ENCODE measurements at regions not wholly inside any gene's neighbourhood (a gene's known extent, or its start where the extent isn't known, plus 50 kb on each side); places are given as distances from the start of the nearest gene placed in this dataset.

- Histone ChIP-seq H3K79me2 (ENCODE audit: low read depth) (no peaks in the 10 kb centered on the region), H3F3A (ENCODE audit: insufficient read depth, low read depth) (peaks cover 27% of the 10 kb centered on the region; the same call in 1 of the 2 replicates), H4K20me1 (ENCODE audit: insufficient read depth) (no peaks in the 10 kb centered on the region), H3K4me1 (replicated peaks; ENCODE audit: insufficient read depth) (peaks cover 21% of the 10 kb centered on the region), H3K9me2 (ENCODE audit: insufficient read depth) (no peaks in the 10 kb centered on the region), H3K27me3 (ENCODE audit: insufficient read depth, low read depth) (no peaks in the 10 kb centered on the region), H3K4me2 (no peak overlapping the region), H3K36me3 (ENCODE audit: low read depth) (no peaks in the 10 kb centered on the region), H3K9me3 (ENCODE audit: insufficient read depth, low read depth) (no peaks in the 10 kb centered on the region), H3K27ac (no peak overlapping the region), H2AFZ (no peak overlapping the region), H3K4me3 (no peak overlapping the region)
- no TSS peak for BruUV-seq (replicated peaks)
- intact Hi-C loops (cut with micrococcal nuclease; ENCODE audit: unreplicated experiment), result no loop called here
- ChIA-PET CTCF (no interaction called here), POLR2A (ENCODE audit: unreplicated experiment) (no interaction called here)
- DNase-seq, result no peak
- TF ChIP-seq, protein P1, sequence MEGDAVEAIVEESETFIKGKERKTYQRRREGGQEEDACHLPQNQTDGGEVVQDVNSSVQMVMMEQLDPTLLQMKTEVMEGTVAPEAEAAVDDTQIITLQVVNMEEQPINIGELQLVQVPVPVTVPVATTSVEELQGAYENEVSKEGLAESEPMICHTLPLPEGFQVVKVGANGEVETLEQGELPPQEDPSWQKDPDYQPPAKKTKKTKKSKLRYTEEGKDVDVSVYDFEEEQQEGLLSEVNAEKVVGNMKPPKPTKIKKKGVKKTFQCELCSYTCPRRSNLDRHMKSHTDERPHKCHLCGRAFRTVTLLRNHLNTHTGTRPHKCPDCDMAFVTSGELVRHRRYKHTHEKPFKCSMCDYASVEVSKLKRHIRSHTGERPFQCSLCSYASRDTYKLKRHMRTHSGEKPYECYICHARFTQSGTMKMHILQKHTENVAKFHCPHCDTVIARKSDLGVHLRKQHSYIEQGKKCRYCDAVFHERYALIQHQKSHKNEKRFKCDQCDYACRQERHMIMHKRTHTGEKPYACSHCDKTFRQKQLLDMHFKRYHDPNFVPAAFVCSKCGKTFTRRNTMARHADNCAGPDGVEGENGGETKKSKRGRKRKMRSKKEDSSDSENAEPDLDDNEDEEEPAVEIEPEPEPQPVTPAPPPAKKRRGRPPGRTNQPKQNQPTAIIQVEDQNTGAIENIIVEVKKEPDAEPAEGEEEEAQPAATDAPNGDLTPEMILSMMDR (conservative IDR thresholded peaks at IDR 0.05), result no peak
- TF ChIP-seq EZH2 (IDR thresholded peaks at IDR 0.05; ENCODE audit: low read depth), result no peak
Observed at GRCh38 chr12:124668602-124669001, 101.2 kb upstream of the NCOR2 start.

DNA sequence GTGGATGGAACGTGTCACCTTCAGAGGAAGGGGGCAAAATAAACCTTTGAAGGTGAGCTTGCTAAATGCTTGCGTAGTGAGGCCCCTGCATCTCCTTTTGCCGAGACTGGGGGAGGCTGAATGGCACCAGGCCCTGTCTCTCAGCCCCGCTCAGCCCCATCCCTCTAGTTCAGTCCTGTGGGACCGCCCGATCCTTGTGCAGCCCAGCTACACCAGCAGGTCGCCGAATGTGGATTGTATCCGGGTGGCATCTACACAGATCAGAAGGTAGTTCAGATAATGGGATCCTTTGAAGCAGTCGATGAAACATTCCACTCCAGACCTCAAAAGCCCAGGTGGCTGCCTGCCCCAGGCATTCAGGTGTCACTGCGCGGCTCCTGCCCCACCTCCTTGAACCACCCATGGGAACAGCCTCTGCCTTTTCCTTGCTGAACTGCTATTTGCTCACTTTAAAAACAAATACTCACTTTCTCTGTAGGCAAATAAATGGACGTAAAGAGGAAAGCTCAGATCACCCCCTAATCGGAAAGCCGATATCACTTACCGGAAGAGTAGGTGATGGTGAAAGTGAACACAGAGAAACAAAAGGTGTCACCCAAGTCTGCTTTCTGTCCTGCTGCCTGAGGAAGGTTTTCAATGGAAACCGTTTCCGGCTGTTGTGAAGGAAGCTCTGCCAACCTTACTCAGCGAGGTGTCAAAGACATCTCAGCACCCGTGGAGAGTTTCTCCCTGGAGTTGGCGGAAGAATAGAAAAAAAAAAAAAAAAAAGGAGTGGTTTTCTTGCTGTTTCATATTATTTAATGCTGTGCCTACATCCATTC, 100.3 kb upstream of the NCOR2 start:
- H3K36me3 ChIP-seq (ENCODE audit: low read depth), result no peaks in the 10 kb centered on the region
- TF ChIP-seq, protein P1 (conservative IDR thresholded peaks at IDR 0.05), result no peak
- TF ChIP-seq EZH2 (IDR thresholded peaks at IDR 0.05; ENCODE audit: low read depth), result no peak
- CTCF ChIA-PET, result no interaction called here
- no peaks in the 10 kb centered on the region for H4K20me1 ChIP-seq (ENCODE audit: insufficient read depth)
- H3K4me2 ChIP-seq, result no peak overlapping the region
- H3K27ac ChIP-seq, result no peak overlapping the region
- BruUV-seq (replicated peaks), result no TSS peak
- H3F3A ChIP-seq (ENCODE audit: insufficient read depth, low read depth), result peaks cover 23% of the 10 kb centered on the region; the same call in 1 of the 2 replicates
- H3K27me3 ChIP-seq (ENCODE audit: insufficient read depth, low read depth), result no peaks in the 10 kb centered on the region
- POLR2A ChIA-PET (ENCODE audit: unreplicated experiment), result no interaction called here
- intact Hi-C loops (cut with micrococcal nuclease; ENCODE audit: unreplicated experiment), result no loop called here
- no peaks in the 10 kb centered on the region for H3K9me3 ChIP-seq (ENCODE audit: insufficient read depth, low read depth)
- DNase-seq, result peak; percentile 20 to 48
- H3K4me3 ChIP-seq, result no peak overlapping the region
- H3K4me1 ChIP-seq (replicated peaks; ENCODE audit: insufficient read depth), result peaks cover 21% of the 10 kb centered on the region
- no peaks in the 10 kb centered on the region for H3K9me2 ChIP-seq (ENCODE audit: insufficient read depth)
- H2AFZ ChIP-seq, result no peak overlapping the region
- no peaks in the 10 kb centered on the region for H3K79me2 ChIP-seq (ENCODE audit: low read depth)

- H3K4me1 ChIP-seq (replicated peaks; ENCODE audit: insufficient read depth), result peaks cover 21% of the 10 kb centered on the region
- ChIA-PET POLR2A (ENCODE audit: unreplicated experiment) (interaction anchor here (0.6 kb wide), 1 partner anchor 19 kb away, joined by 3 read pairs; no protein-coding TSS in a partner anchor), CTCF (interaction anchor here (0.6 kb wide), 1 partner anchor 98 kb away, joined by 7 read pairs; no protein-coding TSS in a partner anchor)
- H3K27ac ChIP-seq, result no peak overlapping the region
- H3K79me2 ChIP-seq (ENCODE audit: low read depth), result no peaks in the 10 kb centered on the region
- no peaks in the 10 kb centered on the region for H3K27me3 ChIP-seq (ENCODE audit: insufficient read depth, low read depth)
- intact Hi-C loops (cut with micrococcal nuclease; ENCODE audit: unreplicated experiment), result no loop called here
- no peaks in the 10 kb centered on the region for H3K9me3 ChIP-seq (ENCODE audit: insufficient read depth, low read depth)
- H3K4me3 ChIP-seq, result no peak overlapping the region
- H3K9me2 ChIP-seq (ENCODE audit: insufficient read depth), result no peaks in the 10 kb centered on the region
- H3F3A ChIP-seq (ENCODE audit: insufficient read depth, low read depth), result peaks cover 21% of the 10 kb centered on the region; the same call in 1 of the 2 replicates
- H2AFZ ChIP-seq, result no peak overlapping the region
- DNase-seq, result no peak
- H3K4me2 ChIP-seq, result no peak overlapping the region
- no peaks in the 10 kb centered on the region for H3K36me3 ChIP-seq (ENCODE audit: low read depth)
- TF ChIP-seq, protein P1 (conservative IDR thresholded peaks at IDR 0.05), result no peak
- TF ChIP-seq EZH2 (IDR thresholded peaks at IDR 0.05; ENCODE audit: low read depth), result no peak
- no peaks in the 10 kb centered on the region for H4K20me1 ChIP-seq (ENCODE audit: insufficient read depth)
- BruUV-seq (replicated peaks), result no TSS peak
Observed at GRCh38 chr12:124666722-124667259, 99.4 kb upstream of the NCOR2 start.
